HepG2 (cell line): ENCODE measurements at regions not wholly inside any gene's neighbourhood (a gene's known extent, or its start where the extent isn't known, plus 50 kb on each side); places are given as distances from the start of the nearest gene placed in this dataset.
"Not testable (repeated sequence)": the region's sequence is repeated elsewhere in the genome, so short reads cannot be mapped to it uniquely, and the experiment has no call there.

ENCODE experiments used
- ATAC-seq: fragments of 200-7000 bp; cut with Tn5 transposase; 3 replicates; pipeline ENCODE4 v1.9.1; 2020; ENCODE audit warnings: mild to moderate bottlenecking, moderate library complexity
- BruUV-seq: library from RNA; stranded (reverse); fragments of 400-500 nt; replicated peaks from 2 replicates; lab custom pipeline; 2021; lab: Mats Ljungman, UMichigan
- CTCF ChIA-PET: fragments of 300-600 bp; formaldehyde crosslinking; extraction: SDS; loops from one replicate; lab custom pipeline; 2021; ENCODE audit warnings: low total read pairs, inconsistent platforms, low intra/inter-chr PET ratio; lab: Yijun Ruan, JAX
- POLR2A ChIA-PET: fragments of 350-600 bp; sonication (Branson Sonifier 250); formaldehyde crosslinking; loops from one replicate; lab custom pipeline; 2020; ENCODE audit warnings: antibody characterized with exemption, inconsistent platforms; lab: Yijun Ruan, JAX
- DNase-seq: peaks from one replicate; pipeline ENCODE4 v3.0.0-alpha.2; 2015; ENCODE audit warnings: low spot score
- FAIRE-seq: peaks from 3 replicates; lab custom pipeline; 2011; peaks lifted over from hg19 to GRCh38; lab: Jason Lieb, UNC
- H2AFZ ChIP-seq: one replicate; pipeline ENCODE4 v1.6.1; 2011; ENCODE audit warnings: low read length, inconsistent platforms
- H3K27ac ChIP-seq: fragments of 300-600 bp; 3 replicates; pipeline ENCODE4 v1.8.0; 2011; ENCODE audit warnings: mixed run types, mild to moderate bottlenecking, mixed read lengths, low read length, inconsistent platforms; ENCODE audit not compliant: insufficient read depth; ENCODE audit errors: extremely low read length
- H3K27me3 ChIP-seq, 2 experiments: fragments of 200-600 bp in 1 of 2; 2 replicates in 1 of 2; 3 replicates in 1 of 2; pipeline versions ENCODE4 v1.6.0 to v1.8.0; 2011; ENCODE audit warnings: low read length in 2 of 2, mild to moderate bottlenecking in 2 of 2, moderate library complexity in 2 of 2, inconsistent platforms in 1 of 2; ENCODE audit not compliant: insufficient read depth in 2 of 2, control insufficient read depth in 1 of 2
- H3K36me3 ChIP-seq, 2 experiments: fragments of 200-600 bp in 1 of 2; replicated peaks in 1 of 2; 2 replicates in 1 of 2; 3 replicates in 1 of 2; pipeline versions ENCODE4 v1.5.1 to v1.8.0; 2011; ENCODE audit warnings: low read length in 2 of 2, inconsistent platforms in 1 of 2; ENCODE audit not compliant: insufficient read depth in 2 of 2, control insufficient read depth in 1 of 2
- H3K4me1 ChIP-seq: 2 replicates; pipeline ENCODE4 v1.5.1; 2012; ENCODE audit warnings: low read length, inconsistent platforms; ENCODE audit not compliant: insufficient read depth
- H3K4me2 ChIP-seq: 2 replicates; pipeline ENCODE4 v1.6.0; 2011; ENCODE audit warnings: low read depth, low read length, inconsistent platforms
- H3K4me3 ChIP-seq, 3 experiments: fragments of 200-600 bp in 1 of 3; sonication (generic), shearing (Covaris generic) in 1 of 3; replicated peaks in 1 of 3; 2 replicates each; pipeline ENCODE4 v1.5.1; 2011 to 2016; ENCODE audit warnings: low read length in 3 of 3, inconsistent platforms in 2 of 3, low read depth in 2 of 3, mild to moderate bottlenecking in 2 of 3, control low read depth in 1 of 3, mixed read lengths in 1 of 3; ENCODE audit not compliant: insufficient read depth in 1 of 3
- H3K79me2 ChIP-seq: one replicate; pipeline ENCODE4 v1.6.1; 2011; ENCODE audit warnings: low read length, inconsistent platforms; ENCODE audit not compliant: insufficient read depth
- H3K9ac ChIP-seq: 2 replicates; pipeline ENCODE4 v1.6.0; 2011; ENCODE audit warnings: mild to moderate bottlenecking, low read depth, low read length, inconsistent platforms; ENCODE audit not compliant: insufficient read depth
- H3K9me3 ChIP-seq: 2 replicates; pipeline ENCODE4 v1.5.1; 2012; ENCODE audit warnings: mild to moderate bottlenecking, low read length
- H4K20me1 ChIP-seq: 2 replicates; pipeline ENCODE4 v1.6.0; 2011; ENCODE audit warnings: inconsistent platforms, mild to moderate bottlenecking, low read length, moderate library complexity; ENCODE audit not compliant: insufficient read depth
- KDM6A ChIP-seq: IDR thresholded peaks from 2 replicates; pipeline ENCODE4 v1.6.1; 2016; ENCODE audit warnings: low read depth
- MBD4 ChIP-seq: IDR thresholded peaks from 2 replicates; pipeline ENCODE4 v1.6.1; 2012; ENCODE audit warnings: low read length, inconsistent platforms, borderline replicate concordance
- SMC3 ChIP-seq: IDR thresholded peaks from 2 replicates; pipeline ENCODE4 v1.6.1; 2011; ENCODE audit warnings: low read length, improper control_type of control experiment
- STAG1 ChIP-seq: sonication (generic); formaldehyde crosslinking; IDR thresholded peaks from 2 replicates; pipeline ENCODE4 v1.4.0; 2020; ENCODE audit warnings: missing genetic modification reagents
- ZFP1 ChIP-seq: IDR thresholded peaks from 2 replicates; pipeline ENCODE4 v1.6.1; 2016
- ZNF850 ChIP-seq: sonication (generic); formaldehyde crosslinking; conservative IDR thresholded peaks from 2 replicates; pipeline ENCODE4 v1.9.0; 2021; ENCODE audit warnings: mild to moderate bottlenecking, missing genetic modification reagents
- WGBS: methylation state at CpG from one replicate; pipeline ENCODE4 v1.1.6; 2017; ENCODE audit warnings: low lambda C conversion rate; 5-methylcytosine and 5-hydroxymethylcytosine counted together
- in situ Hi-C: cut with HindIII; loops from 2 replicates; pipeline ENCODE4 v1.10.0; 2017; ENCODE audit warnings: low pct_unique_long_range_greater_than_20kb; ENCODE audit not compliant: extremely low pct_ligation_motif_present
- intact Hi-C: fragments of 100-400 bp; cut with micrococcal nuclease; formaldehyde crosslinking; loops from one replicate; pipeline ENCODE4 v1.10.0; 2022; ENCODE audit not compliant: unreplicated experiment
- TF ChIP-seq, protein P1 (sequence below): IDR thresholded peaks from 2 replicates; pipeline ENCODE4 v1.6.1; 2012; ENCODE audit warnings: inconsistent platforms
- TF ChIP-seq, protein P2 (sequence below): sonication (generic); formaldehyde crosslinking; IDR thresholded peaks from 2 replicates; pipeline ENCODE4 v1.4.0; 2020; ENCODE audit warnings: missing genetic modification reagents, mild to moderate bottlenecking, borderline replicate concordance
- TF ChIP-seq, protein P3 (sequence below): sonication (generic); formaldehyde crosslinking; IDR thresholded peaks from 2 replicates; pipeline ENCODE4 v1.5.0; 2020; ENCODE audit warnings: mild to moderate bottlenecking, missing genetic modification reagents, moderate library complexity

DNA sequence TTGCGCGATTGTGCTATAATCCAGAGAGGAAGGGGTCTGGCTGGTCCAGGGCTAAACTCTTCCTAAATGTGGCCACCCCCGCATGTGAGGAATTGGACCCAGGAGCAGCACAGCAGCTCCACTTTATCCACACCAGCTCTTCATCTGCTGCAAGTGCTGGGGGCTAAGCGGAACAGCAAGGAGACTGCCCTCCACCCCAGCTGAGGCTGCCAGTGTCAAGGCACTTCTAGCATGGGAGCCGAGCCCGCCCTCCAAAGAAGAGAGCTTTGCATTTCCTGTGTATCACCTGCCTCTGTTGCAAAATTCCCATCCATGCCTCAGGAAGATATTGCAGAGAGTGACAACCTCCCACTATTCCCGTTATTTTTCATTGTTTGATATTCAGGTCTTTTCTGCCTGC lies 333.6 kb downstream of the ARRDC4 start:
- ATAC-seq (no peak), DNase-seq (no peak), FAIRE-seq (no peak)
- Histone ChIP-seq H3K9me3 (no peaks in the 10 kb centered on the region), H4K20me1 (no peaks in the 10 kb centered on the region), H3K4me1 (no peaks in the 10 kb centered on the region), H3K9ac (no peak overlapping the region), H3K27me3 (peaks cover 4 to 20% of the 10 kb centered on the region in 2 experiments), H2AFZ (no peak overlapping the region), H3K4me2 (no peak overlapping the region), H3K79me2 (no peaks in the 10 kb centered on the region), H3K4me3 (no peak overlapping the region), H3K36me3 (no peaks in the 10 kb centered on the region), H3K27ac (no peak overlapping the region)
- intact Hi-C loops, result no loop called here
- TF ChIP-seq KDM6A (CRISPR knock-in tag) (no peak), ZNF850 (CRISPR knock-in tag) (no peak), ZFP1 (CRISPR knock-in tag) (no peak), MBD4 (no peak)
- TF ChIP-seq, protein P1, sequence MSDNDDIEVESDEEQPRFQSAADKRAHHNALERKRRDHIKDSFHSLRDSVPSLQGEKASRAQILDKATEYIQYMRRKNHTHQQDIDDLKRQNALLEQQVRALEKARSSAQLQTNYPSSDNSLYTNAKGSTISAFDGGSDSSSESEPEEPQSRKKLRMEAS, result no peak
- WGBS, result 67% methylated on average over 3 of the region's 7 CpGs
- ChIA-PET POLR2A (no interaction called here), CTCF (interaction anchor here (1.4 to 1.5 kb wide), 2 partner anchors 390 to 395 kb away, joined by 4 to 5 read pairs; no protein-coding TSS in a partner anchor)
- in situ Hi-C loops, result loop anchor here (10.0 kb wide), 1 partner anchor 389 kb away; no protein-coding TSS in a partner anchor
- no TSS peak for BruUV-seq

DNA sequence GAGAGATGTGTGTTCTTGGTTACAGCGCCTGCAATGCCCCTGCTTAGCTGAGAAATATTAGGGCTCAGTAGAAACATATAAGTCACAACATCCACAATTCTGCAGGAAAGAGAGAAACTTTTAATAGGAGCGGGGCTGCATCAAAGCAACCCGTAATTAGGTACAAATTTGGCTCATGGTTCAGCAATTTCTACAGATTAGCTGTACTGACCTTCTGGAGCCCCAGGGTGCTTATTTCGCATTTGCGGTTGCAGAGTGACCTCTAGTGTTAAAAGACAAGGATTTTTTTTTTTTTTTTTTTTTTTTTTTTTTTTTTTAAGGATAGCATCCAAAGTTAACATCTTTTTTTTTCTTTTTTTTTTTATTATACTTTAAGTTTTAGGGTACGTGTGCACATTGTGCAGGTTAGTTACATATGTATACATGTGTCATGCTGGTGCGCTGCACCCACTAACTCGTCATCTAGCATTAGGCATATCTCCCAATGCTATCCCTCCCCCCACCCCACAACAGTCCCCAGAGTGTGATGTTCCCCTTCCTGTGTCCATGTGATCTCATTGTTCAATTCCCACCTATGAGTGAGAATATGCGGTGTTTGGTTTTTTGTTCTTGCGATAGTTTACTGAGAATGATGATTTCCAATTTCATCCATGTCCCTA lies 334.7 kb downstream of the ARRDC4 start:
- not testable (repeated sequence) for FAIRE-seq, H3K79me2 ChIP-seq, H3K9ac ChIP-seq, H3K4me3 ChIP-seq, H3K27ac ChIP-seq, BruUV-seq, H2AFZ ChIP-seq, H3K36me3 ChIP-seq, H4K20me1 ChIP-seq, H3K4me2 ChIP-seq, H3K4me1 ChIP-seq, H3K9me3 ChIP-seq
- DNase-seq (peak; percentile 33), ATAC-seq (peak; percentile 52)
- TF ChIP-seq SMC3, result 0 out of 2 replicates have a peak, but pooled peaks have one; percentile 16
- peak; percentile 61 for TF ChIP-seq STAG1 (CRISPR knock-in tag)
- TF ChIP-seq, protein P2, sequence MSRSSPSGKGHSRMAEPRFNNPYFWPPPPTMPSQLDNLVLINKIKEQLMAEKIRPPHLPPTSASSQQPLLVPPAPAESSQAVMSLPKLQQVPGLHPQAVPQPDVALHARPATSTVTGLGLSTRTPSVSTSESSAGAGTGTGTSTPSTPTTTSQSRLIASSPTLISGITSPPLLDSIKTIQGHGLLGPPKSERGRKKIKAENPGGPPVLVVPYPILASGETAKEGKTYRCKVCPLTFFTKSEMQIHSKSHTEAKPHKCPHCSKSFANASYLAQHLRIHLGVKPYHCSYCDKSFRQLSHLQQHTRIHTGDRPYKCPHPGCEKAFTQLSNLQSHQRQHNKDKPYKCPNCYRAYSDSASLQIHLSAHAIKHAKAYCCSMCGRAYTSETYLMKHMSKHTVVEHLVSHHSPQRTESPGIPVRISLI (CRISPR knock-in tag), result peak; percentile 84
- TF ChIP-seq, protein P3, sequence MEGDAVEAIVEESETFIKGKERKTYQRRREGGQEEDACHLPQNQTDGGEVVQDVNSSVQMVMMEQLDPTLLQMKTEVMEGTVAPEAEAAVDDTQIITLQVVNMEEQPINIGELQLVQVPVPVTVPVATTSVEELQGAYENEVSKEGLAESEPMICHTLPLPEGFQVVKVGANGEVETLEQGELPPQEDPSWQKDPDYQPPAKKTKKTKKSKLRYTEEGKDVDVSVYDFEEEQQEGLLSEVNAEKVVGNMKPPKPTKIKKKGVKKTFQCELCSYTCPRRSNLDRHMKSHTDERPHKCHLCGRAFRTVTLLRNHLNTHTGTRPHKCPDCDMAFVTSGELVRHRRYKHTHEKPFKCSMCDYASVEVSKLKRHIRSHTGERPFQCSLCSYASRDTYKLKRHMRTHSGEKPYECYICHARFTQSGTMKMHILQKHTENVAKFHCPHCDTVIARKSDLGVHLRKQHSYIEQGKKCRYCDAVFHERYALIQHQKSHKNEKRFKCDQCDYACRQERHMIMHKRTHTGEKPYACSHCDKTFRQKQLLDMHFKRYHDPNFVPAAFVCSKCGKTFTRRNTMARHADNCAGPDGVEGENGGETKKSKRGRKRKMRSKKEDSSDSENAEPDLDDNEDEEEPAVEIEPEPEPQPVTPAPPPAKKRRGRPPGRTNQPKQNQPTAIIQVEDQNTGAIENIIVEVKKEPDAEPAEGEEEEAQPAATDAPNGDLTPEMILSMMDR (CRISPR knock-in tag), result peak; percentile 45
- peaks cover 4 to 20% of the 10 kb centered on the region in 2 experiments for H3K27me3 ChIP-seq
- CTCF ChIA-PET, result interaction anchor here (1.2 to 1.5 kb wide), 3 partner anchors 386 to 396 kb away, joined by 4 to 7 read pairs (median 5); no protein-coding TSS in a partner anchor
- POLR2A ChIA-PET, result interaction anchor here (0.6 kb wide), 1 partner anchor 192 kb away, joined by 3 read pairs; no protein-coding TSS in a partner anchor
- in situ Hi-C loops (loop anchor here (10.0 kb wide), 1 partner anchor 390 kb away; no protein-coding TSS in a partner anchor), intact Hi-C loops (loop anchor here (1.0 kb wide), 1 partner anchor 391 kb away; no protein-coding TSS in a partner anchor)
- 5% methylated on average over 8 of the region's 10 CpGs for WGBS
